Glutamatergic neuron (in vitro differentiated cells): ENCODE measurements at regions not wholly inside any gene's neighbourhood (a gene's known extent, or its start where the extent isn't known, plus 50 kb on each side); places are given as distances from the start of the nearest gene placed in this dataset.

ENCODE experiments used
- DNase-seq: peaks from one replicate; pipeline ENCODE4 v3.0.0; 2022
- H3K27ac Mint-ChIP-seq: one replicate; pipeline ENCODE4 v1.8.0; 2020; ENCODE audit warnings: mild to moderate bottlenecking, mixed read lengths, inconsistent platforms; ENCODE audit not compliant: unreplicated experiment
- H3K27me3 Mint-ChIP-seq: one replicate; pipeline ENCODE4 v1.8.0; 2020; ENCODE audit warnings: mild to moderate bottlenecking, moderate library complexity, mixed read lengths, inconsistent platforms; ENCODE audit not compliant: unreplicated experiment
- H3K36me3 Mint-ChIP-seq: one replicate; pipeline ENCODE4 v1.8.0; 2020; ENCODE audit warnings: mild to moderate bottlenecking, mixed read lengths, inconsistent platforms; ENCODE audit not compliant: unreplicated experiment
- H3K4me1 Mint-ChIP-seq: one replicate; pipeline ENCODE4 v1.8.0; 2020; ENCODE audit warnings: mild to moderate bottlenecking, low read depth, mixed read lengths, inconsistent platforms; ENCODE audit not compliant: unreplicated experiment
- H3K4me3 Mint-ChIP-seq: one replicate; pipeline ENCODE4 v1.8.0; 2020; ENCODE audit warnings: mild to moderate bottlenecking, mixed read lengths, inconsistent platforms; ENCODE audit not compliant: unreplicated experiment
- H3K9me3 Mint-ChIP-seq: one replicate; pipeline ENCODE4 v1.8.0; 2020; ENCODE audit warnings: mild to moderate bottlenecking, moderate library complexity, mixed read lengths, inconsistent platforms; ENCODE audit not compliant: unreplicated experiment
- TF ChIP-seq, protein P1 (sequence below): fragments of 200-600 bp; sonication (generic); IDR thresholded peaks from one replicate; pipeline ENCODE4 v1.5.0; 2021; ENCODE audit not compliant: partially characterized antibody, unreplicated experiment

DNA sequence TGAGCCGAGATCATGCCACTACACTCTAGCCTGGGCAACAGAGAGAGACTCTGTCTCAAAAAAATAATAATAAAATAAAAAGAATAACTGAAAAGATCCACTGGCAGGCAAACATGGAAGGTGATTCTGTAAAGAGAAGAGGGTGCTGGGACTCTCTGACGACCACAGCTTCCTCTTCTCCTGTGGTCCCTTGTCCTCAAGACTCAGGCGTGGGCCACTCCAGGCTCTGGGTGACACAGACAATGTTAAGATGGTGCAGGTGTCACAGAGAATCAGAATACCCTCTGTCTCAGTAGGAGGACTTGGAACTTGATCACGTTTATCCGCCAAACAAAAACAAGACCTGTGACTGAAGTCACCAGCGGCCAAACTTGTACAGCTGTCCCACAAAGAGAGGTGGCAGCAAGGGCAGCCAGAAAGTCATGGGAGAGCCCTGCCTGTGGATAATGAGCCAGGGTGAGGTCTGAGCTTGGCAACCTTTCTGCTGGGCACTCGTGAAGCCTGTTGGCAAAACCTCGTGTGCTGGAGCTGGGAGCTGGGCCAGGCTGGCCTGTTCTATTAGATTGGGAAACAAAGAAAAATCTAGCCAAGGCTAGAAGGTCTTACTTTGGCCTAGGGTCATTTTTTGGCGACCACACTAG lies 76.4 kb upstream of the ITGA6 start:
- TF ChIP-seq, protein P1, sequence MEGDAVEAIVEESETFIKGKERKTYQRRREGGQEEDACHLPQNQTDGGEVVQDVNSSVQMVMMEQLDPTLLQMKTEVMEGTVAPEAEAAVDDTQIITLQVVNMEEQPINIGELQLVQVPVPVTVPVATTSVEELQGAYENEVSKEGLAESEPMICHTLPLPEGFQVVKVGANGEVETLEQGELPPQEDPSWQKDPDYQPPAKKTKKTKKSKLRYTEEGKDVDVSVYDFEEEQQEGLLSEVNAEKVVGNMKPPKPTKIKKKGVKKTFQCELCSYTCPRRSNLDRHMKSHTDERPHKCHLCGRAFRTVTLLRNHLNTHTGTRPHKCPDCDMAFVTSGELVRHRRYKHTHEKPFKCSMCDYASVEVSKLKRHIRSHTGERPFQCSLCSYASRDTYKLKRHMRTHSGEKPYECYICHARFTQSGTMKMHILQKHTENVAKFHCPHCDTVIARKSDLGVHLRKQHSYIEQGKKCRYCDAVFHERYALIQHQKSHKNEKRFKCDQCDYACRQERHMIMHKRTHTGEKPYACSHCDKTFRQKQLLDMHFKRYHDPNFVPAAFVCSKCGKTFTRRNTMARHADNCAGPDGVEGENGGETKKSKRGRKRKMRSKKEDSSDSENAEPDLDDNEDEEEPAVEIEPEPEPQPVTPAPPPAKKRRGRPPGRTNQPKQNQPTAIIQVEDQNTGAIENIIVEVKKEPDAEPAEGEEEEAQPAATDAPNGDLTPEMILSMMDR: no peak
- peaks cover 1% of the 10 kb centered on the region for H3K27me3 Mint-ChIP-seq
- no peak overlapping the region for H3K27ac Mint-ChIP-seq
- no peaks in the 10 kb centered on the region for H3K4me1 Mint-ChIP-seq
- H3K36me3 Mint-ChIP-seq: peaks cover 3% of the 10 kb centered on the region
- H3K9me3 Mint-ChIP-seq: no peaks in the 10 kb centered on the region
- no peak for DNase-seq
- no peak overlapping the region for H3K4me3 Mint-ChIP-seq

DNA sequence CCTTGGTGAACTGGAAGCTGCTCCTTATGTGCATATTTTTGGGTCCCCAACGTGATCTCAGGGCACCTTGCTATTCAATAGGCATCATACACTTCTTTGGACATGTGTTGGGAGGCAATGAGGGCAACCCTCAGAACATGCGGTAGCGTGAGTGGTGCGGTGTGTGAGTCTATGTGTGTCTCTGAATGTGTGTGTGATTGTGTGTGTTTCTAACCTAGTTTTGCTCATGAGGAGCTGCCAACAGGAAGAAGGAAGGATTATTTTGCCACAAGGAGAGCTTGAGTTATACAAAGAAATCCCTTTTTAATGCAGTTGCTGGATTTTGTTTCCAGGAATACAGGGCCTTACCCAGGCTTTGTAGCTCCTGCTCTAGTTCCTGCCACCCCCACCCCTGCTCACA lies 75.8 kb upstream of the ITGA6 start:
- Mint-ChIP-seq H3K27me3 (peaks cover 1% of the 10 kb centered on the region), H3K9me3 (no peaks in the 10 kb centered on the region), H3K4me1 (no peaks in the 10 kb centered on the region), H3K27ac (no peak overlapping the region), H3K36me3 (peaks cover 3% of the 10 kb centered on the region), H3K4me3 (no peak overlapping the region)
- DNase-seq: no peak
- TF ChIP-seq, protein P1: no peak

DNA sequence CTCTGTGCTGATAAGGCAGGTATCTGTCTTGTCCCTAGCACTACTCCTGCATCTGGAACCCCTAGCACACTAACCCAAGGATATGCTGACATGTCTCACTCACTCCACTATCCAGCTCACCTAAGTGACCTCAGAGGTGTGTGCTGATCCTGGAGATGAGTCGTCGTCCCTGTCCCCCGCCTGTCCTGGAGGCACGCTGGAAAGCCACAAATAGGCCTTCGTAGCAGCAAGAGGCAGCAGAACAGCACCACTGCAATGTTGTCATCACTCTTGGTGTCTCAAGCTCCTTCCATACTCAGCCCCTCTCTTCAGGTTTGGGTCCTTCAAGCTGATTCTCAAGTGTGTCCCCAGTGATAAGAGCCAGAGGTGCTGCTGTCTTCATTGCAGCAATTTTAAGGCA lies 73.0 kb upstream of the ITGA6 start:
- TF ChIP-seq, protein P1: no peak
- peaks cover 1% of the 10 kb centered on the region for H3K27me3 Mint-ChIP-seq
- no peaks in the 10 kb centered on the region for H3K4me1 Mint-ChIP-seq
- H3K9me3 Mint-ChIP-seq: no peaks in the 10 kb centered on the region
- H3K36me3 Mint-ChIP-seq: no peaks in the 10 kb centered on the region
- no peak for DNase-seq
- H3K27ac Mint-ChIP-seq: no peak overlapping the region
- no peak overlapping the region for H3K4me3 Mint-ChIP-seq

DNA sequence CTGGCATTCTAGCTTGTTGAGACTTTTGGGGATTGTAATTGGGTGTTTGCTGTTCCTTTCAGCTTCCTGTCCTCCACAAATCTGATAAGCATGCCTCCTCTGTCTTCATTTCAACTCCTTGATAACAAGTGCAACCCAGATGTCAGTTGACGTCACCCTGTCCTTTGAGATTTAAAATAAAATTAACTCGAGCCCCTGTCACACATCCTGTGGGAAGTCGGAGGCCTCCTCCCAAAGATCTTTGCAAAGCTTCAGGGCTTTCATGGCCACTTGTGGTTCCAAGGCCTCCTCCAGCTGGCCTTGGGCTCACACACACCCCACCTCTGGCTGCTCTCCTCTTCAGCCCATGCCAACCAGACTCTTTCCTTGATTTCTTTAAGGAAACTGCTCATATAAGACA lies 69.9 kb upstream of the ITGA6 start:
- H3K4me1 Mint-ChIP-seq: no peaks in the 10 kb centered on the region
- TF ChIP-seq, protein P1: no peak
- no peaks in the 10 kb centered on the region for H3K36me3 Mint-ChIP-seq

DNA sequence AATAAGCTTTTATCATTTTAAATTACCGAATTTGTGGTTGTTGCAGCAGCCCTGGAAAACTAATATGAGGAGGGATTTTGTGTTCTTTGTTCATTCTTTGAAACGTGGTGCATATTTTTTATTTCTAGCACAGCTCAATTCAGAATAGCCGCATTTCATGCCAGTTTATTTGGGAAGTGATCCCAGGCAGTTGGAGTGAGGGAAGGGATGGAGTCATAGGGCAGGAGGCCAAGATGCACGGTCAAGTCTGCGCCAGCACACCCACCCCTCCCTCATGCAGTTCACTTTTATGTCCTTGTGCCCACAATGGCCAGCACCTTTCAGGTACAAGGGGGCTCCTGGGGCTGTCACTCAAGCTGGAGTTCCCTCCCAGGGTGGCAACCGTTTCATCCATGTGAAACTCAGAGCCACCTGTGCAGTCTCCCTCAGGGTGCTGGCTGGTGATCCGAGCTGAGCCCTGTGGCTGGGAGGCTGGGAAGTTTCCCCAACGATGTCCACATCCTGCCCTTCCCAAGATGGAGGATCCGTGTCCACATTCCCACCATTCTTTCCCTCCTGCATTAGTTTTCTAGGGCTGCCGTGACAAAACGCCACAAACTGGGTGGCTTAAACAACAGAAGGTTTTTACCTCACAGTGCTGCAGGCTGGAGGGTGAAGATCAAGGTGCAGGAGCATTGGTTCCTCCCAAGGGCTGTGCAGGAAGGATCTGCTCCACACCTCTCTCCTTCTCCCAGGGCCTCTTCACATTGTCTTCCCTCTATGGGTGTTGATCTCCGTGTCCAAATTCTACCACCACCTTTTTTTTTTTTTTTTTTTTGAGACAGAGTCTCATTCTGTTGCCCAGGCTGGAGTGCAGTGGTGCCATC lies 68.5 kb upstream of the ITGA6 start:
- Mint-ChIP-seq H3K4me3 (no peak overlapping the region), H3K27ac (no peak overlapping the region), H3K4me1 (no peaks in the 10 kb centered on the region), H3K36me3 (no peaks in the 10 kb centered on the region), H3K9me3 (no peaks in the 10 kb centered on the region), H3K27me3 (no peaks in the 10 kb centered on the region)
- no peak for DNase-seq
- TF ChIP-seq, protein P1: no peak

More for the DNA sequence above, 69.9 kb upstream of the ITGA6 start:
- DNase-seq: no peak
- no peak overlapping the region for H3K27ac Mint-ChIP-seq
- peaks cover 1% of the 10 kb centered on the region for H3K27me3 Mint-ChIP-seq
- H3K4me3 Mint-ChIP-seq: no peak overlapping the region
- H3K9me3 Mint-ChIP-seq: no peaks in the 10 kb centered on the region
